ENCODE measurements at regions not wholly inside any gene's neighbourhood (a gene's known extent, or its start where the extent isn't known, plus 50 kb on each side); places are given as distances from the start of the nearest gene placed in this dataset.

DNA sequence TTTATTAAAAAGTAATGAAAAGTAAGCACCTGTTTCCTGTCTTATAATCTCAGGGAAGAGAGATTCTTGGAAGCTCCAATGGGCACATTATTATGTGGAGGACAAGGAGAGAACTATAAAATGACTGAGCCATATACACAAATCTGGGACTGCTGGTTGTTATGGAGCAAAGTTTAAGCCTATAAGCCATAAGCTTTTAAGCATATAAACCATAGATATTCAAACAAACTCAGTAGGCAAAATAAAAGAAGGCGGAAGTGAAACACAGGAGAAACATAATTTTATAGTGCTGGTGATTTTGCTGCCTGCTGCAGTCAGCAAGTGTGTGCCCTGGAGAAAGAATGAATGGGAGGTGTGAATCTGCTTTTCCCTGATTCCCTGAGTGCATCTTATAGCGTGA lies 274.4 kb downstream of the KIF20B start:
- ChIA-PET CTCF (no interaction called here), POLR2A (no interaction called here)
- no peaks in the 10 kb centered on the region for H3K9me3 Mint-ChIP-seq
- ATAC-seq (no peak), DNase-seq (ENCODE audit: low spot score) (no peak)
- TF ChIP-seq FOXP1 (CRISPR knock-in tag; IDR thresholded peaks at IDR 0.05; ENCODE audit: borderline replicate concordance) (no peak), CTCF (IDR thresholded peaks at IDR 0.05) (no peak), ZNF396 (CRISPR knock-in tag; IDR thresholded peaks at IDR 0.05; ENCODE audit: borderline replicate concordance) (no peak), ZNF416 (CRISPR knock-in tag; IDR thresholded peaks at IDR 0.05) (no peak), MAX (CRISPR knock-in tag; IDR thresholded peaks at IDR 0.05) (no peak), ZNF423 (CRISPR knock-in tag; IDR thresholded peaks at IDR 0.05) (no peak), HMGA2 (CRISPR knock-in tag; IDR thresholded peaks at IDR 0.05) (no peak), ZNF317 (CRISPR knock-in tag; IDR thresholded peaks at IDR 0.05; ENCODE audit: borderline replicate concordance, low read depth) (no peak), MYBL2 (CRISPR knock-in tag; IDR thresholded peaks at IDR 0.05) (no peak), ZNF532 (CRISPR knock-in tag; IDR thresholded peaks at IDR 0.05; ENCODE audit: borderline replicate concordance) (no peak), CREM (CRISPR knock-in tag; IDR thresholded peaks at IDR 0.05) (no peak), ZSCAN18 (CRISPR knock-in tag; IDR thresholded peaks at IDR 0.05) (no peak), FOXJ3 (CRISPR knock-in tag; IDR thresholded peaks at IDR 0.05; ENCODE audit: borderline replicate concordance) (no peak), KAT7 (CRISPR knock-in tag; IDR thresholded peaks at IDR 0.05; ENCODE audit: borderline replicate concordance) (no peak), ZNF138 (CRISPR knock-in tag; conservative IDR thresholded peaks at IDR 0.05) (no peak), ZBTB21 (CRISPR knock-in tag; IDR thresholded peaks at IDR 0.05; ENCODE audit: borderline replicate concordance) (no peak), GTF2I (CRISPR knock-in tag; conservative IDR thresholded peaks at IDR 0.05) (no peak)
- TF ChIP-seq, protein P1, sequence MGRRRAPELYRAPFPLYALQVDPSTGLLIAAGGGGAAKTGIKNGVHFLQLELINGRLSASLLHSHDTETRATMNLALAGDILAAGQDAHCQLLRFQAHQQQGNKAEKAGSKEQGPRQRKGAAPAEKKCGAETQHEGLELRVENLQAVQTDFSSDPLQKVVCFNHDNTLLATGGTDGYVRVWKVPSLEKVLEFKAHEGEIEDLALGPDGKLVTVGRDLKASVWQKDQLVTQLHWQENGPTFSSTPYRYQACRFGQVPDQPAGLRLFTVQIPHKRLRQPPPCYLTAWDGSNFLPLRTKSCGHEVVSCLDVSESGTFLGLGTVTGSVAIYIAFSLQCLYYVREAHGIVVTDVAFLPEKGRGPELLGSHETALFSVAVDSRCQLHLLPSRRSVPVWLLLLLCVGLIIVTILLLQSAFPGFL (CRISPR knock-in tag; IDR thresholded peaks at IDR 0.05; ENCODE audit: borderline replicate concordance) = no peak
- H3K27me3 Mint-ChIP-seq (ENCODE audit: low read depth) = peaks cover 74% of the 10 kb centered on the region
- peaks cover 10% of the 10 kb centered on the region for H3K4me1 Mint-ChIP-seq
- H3K4me3 Mint-ChIP-seq = no peak overlapping the region
- H3K36me3 Mint-ChIP-seq = 0 out of 2 replicates have a peak, but pooled peaks cover 3% of the 10 kb centered on the region
- H3K27ac Mint-ChIP-seq = no peak overlapping the region

DNA sequence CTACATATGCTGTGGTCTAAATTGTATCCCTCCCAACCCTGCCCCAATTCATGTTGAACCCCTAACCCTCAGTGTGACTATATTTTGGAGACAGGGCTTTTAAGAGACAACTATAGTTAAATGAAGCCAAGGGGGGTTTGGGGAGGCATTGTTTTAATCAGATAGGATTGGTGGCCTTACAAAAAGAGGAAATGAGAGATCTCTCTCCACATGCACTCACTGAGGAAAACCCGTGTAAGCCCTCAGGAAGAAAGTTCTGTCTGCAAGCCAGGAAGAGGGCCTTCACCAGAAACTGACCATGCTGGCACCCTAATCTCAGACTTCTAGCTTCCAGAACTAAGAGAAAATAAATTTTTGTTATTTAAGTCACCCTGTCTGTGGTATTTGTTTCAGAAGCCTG lies 276.7 kb downstream of the KIF20B start:
- Mint-ChIP-seq H3K27ac (no peak overlapping the region), H3K27me3 (ENCODE audit: low read depth) (peaks cover 97% of the 10 kb centered on the region), H3K36me3 (0 out of 2 replicates have a peak, but pooled peaks cover 3% of the 10 kb centered on the region), H3K4me3 (no peak overlapping the region), H3K9me3 (no peaks in the 10 kb centered on the region; the same call in 1 of the 2 replicates), H3K4me1 (peaks cover 28% of the 10 kb centered on the region)
- ATAC-seq (no peak), DNase-seq (ENCODE audit: low spot score) (no peak)
- POLR2A ChIA-PET = no interaction called here
- CTCF ChIA-PET = no interaction called here
- TF ChIP-seq IRF1 (CRISPR knock-in tag; IDR thresholded peaks at IDR 0.05) = no peak
- TF ChIP-seq NR3C1 (CRISPR knock-in tag; conservative IDR thresholded peaks at IDR 0.05; ENCODE audit: low read depth) = no peak
- no peak for TF ChIP-seq ZSCAN18 (CRISPR knock-in tag; IDR thresholded peaks at IDR 0.05)
- TF ChIP-seq PRDM15 (CRISPR knock-in tag; IDR thresholded peaks at IDR 0.05) = no peak

All from WTC11 (cell line).